ENCODE measurements at regions not wholly inside any gene's neighbourhood (a gene's known extent, or its start where the extent isn't known, plus 50 kb on each side); places are given as distances from the start of the nearest gene placed in this dataset.

DNA sequence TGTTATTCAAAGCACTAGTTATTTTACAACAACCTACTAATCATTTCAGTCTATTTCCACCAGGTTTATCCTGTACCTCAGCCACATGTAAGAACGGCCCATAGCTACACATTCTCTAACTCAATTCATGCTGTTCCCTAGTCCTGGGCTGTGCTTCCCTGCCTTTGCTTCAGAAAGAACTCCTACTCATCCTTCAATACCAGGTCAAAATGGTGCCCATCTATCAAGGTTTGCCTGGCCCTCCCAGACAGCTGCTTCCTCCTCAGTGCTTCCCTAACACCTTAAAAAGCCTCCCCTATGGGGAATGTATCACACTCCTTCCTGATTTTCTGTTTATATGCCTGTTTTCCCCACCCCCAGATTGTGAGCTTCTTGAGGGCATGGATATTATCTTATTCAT, 400.7 kb downstream of the MN1 start:
- H3K4me2 ChIP-seq (ENCODE audit: low read length, poor library complexity, severe bottlenecking), result no peak overlapping the region
- H3K23ac ChIP-seq (ENCODE audit: low read length in 2 of 2), result no peak overlapping the region
- no peak overlapping the region for H2BK15ac ChIP-seq (ENCODE audit: low read depth, poor library complexity, severe bottlenecking)
- H3K4me1 ChIP-seq (ENCODE audit: control insufficient read depth, insufficient read depth, low read depth, low read length), result no peaks in the 10 kb centered on the region
- no peak overlapping the region for H3K14ac ChIP-seq (ENCODE audit: low read length in 2 of 2)
- no peak overlapping the region for H2AFZ ChIP-seq (ENCODE audit: low read depth, low read length)
- no peak overlapping the region for H2BK120ac ChIP-seq (ENCODE audit: low read depth, low read length)
- no peaks in the 10 kb centered on the region for H3K36me3 ChIP-seq (ENCODE audit: control insufficient read depth in 1 of 2, insufficient read depth in 2 of 2, low read depth in 1 of 2, low read length in 2 of 2)
- no peak overlapping the region for H3K9ac ChIP-seq (ENCODE audit: low read length)
- H4K8ac ChIP-seq (ENCODE audit: low read length), result no peak overlapping the region
- DNase-seq, result no peak
- H3K27ac ChIP-seq (ENCODE audit: low read length, poor library complexity, severe bottlenecking), result no peak overlapping the region
- H3K79me1 ChIP-seq (replicated peaks; ENCODE audit: low read length, poor library complexity, severe bottlenecking), result no peaks in the 10 kb centered on the region
- no peak overlapping the region for H2BK12ac ChIP-seq (ENCODE audit: low read length in 2 of 2)
- H3K4me3 ChIP-seq (ENCODE audit: insufficient read depth in 1 of 2, low read depth in 1 of 2, low read length in 2 of 2), result no peak overlapping the region
- H2BK5ac ChIP-seq (ENCODE audit: low read depth, low read length, poor library complexity, severe bottlenecking), result no peak overlapping the region
- 1% methylated on average over 1 of the region's 1 CpG for WGBS
- no peak overlapping the region for H4K91ac ChIP-seq (ENCODE audit: low read length)
- H3K4ac ChIP-seq (ENCODE audit: low read depth in 1 of 2, low read length in 2 of 2), result no peak overlapping the region
- H3K27me3 ChIP-seq (ENCODE audit: control insufficient read depth in 1 of 2, insufficient read depth in 1 of 2, low read length in 2 of 2), result peaks cover 0 to 23% of the 10 kb centered on the region in 2 experiments
- no peak overlapping the region for H3K18ac ChIP-seq (ENCODE audit: low read depth in 1 of 2, low read length in 2 of 2)
- H3K9me3 ChIP-seq (ENCODE audit: control insufficient read depth, low read length), result peaks cover 5% of the 10 kb centered on the region
- H2AK5ac ChIP-seq (ENCODE audit: low read length, severe bottlenecking), result peak overlapping the region; percentile 17

DNA sequence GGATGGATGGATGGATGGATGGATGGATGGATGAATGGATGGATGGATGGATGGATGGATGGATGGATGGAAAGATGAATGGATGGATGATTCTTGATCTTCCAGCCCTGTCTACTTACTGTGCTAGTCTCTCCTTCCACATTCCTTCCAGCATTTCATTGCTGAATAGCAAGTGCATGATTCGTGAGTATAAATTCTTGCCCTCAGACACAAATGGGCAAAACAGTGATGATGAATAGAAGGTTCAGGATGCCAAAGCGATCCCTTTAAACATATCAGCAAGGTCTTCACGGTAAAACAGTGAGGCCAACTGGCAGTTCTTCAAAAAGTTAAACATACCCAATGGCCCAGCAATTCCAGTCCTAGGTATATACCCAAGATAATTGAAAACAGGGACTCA, 400.2 kb downstream of the MN1 start:
- Histone ChIP-seq H3K36me3 (ENCODE audit: control insufficient read depth in 1 of 2, insufficient read depth in 2 of 2, low read depth in 1 of 2, low read length in 2 of 2) (no peaks in the 10 kb centered on the region), H2AK5ac (ENCODE audit: low read length, severe bottlenecking) (no peak overlapping the region), H3K9ac (ENCODE audit: low read length) (no peak overlapping the region), H3K18ac (ENCODE audit: low read depth in 1 of 2, low read length in 2 of 2) (no peak overlapping the region), H3K14ac (ENCODE audit: low read length in 2 of 2) (no peak overlapping the region), H2BK5ac (ENCODE audit: low read depth, low read length, poor library complexity, severe bottlenecking) (no peak overlapping the region), H3K79me1 (replicated peaks; ENCODE audit: low read length, poor library complexity, severe bottlenecking) (no peaks in the 10 kb centered on the region), H3K9me3 (ENCODE audit: control insufficient read depth, low read length) (peaks cover 5% of the 10 kb centered on the region), H2BK120ac (ENCODE audit: low read depth, low read length) (no peak overlapping the region), H3K27me3 (ENCODE audit: control insufficient read depth in 1 of 2, insufficient read depth in 1 of 2, low read length in 2 of 2) (peaks cover 0 to 22% of the 10 kb centered on the region in 2 experiments), H3K27ac (ENCODE audit: low read length, poor library complexity, severe bottlenecking) (no peak overlapping the region), H4K91ac (ENCODE audit: low read length) (no peak overlapping the region), H2BK12ac (ENCODE audit: low read length in 2 of 2) (no peak overlapping the region), H2AFZ (ENCODE audit: low read depth, low read length) (no peak overlapping the region), H3K23ac (ENCODE audit: low read length in 2 of 2) (no peak overlapping the region), H3K4ac (ENCODE audit: low read depth in 1 of 2, low read length in 2 of 2) (no peak overlapping the region), H3K4me3 (ENCODE audit: insufficient read depth in 1 of 2, low read depth in 1 of 2, low read length in 2 of 2) (no peak overlapping the region), H3K4me2 (ENCODE audit: low read length, poor library complexity, severe bottlenecking) (no peak overlapping the region), H4K8ac (ENCODE audit: low read length) (no peak overlapping the region), H2BK15ac (ENCODE audit: low read depth, poor library complexity, severe bottlenecking) (no peak overlapping the region), H3K4me1 (ENCODE audit: control insufficient read depth, insufficient read depth, low read depth, low read length) (no peaks in the 10 kb centered on the region)
- no peak for DNase-seq
- 63% methylated on average over 3 of the region's 3 CpGs for WGBS

DNA sequence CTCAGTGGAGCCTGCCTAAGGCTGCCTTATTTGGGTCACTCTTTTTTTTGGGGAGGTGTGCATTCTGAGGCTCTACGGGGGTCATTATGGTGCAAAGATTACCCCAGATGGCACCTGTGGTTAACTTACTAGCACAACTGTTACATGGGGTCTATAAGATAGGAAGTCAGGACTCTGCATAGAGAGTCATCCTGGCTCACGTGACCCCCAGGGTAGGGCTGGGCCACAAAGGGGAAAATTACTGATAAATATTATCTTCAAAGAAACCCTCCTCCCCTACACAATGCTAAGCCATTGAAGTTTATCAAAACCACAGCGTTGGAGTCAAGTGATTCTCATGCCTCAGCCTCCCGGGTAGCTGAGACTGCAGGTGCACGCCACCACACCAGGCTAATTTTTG, 397.1 kb downstream of the MN1 start:
- Histone ChIP-seq H2BK5ac (ENCODE audit: low read depth, low read length, poor library complexity, severe bottlenecking) (no peak overlapping the region), H3K14ac (ENCODE audit: low read length in 2 of 2) (no peak overlapping the region), H3K9me3 (ENCODE audit: control insufficient read depth, low read length) (peaks cover 5% of the 10 kb centered on the region), H3K36me3 (ENCODE audit: control insufficient read depth in 1 of 2, insufficient read depth in 2 of 2, low read depth in 1 of 2, low read length in 2 of 2) (no peaks in the 10 kb centered on the region), H3K79me1 (replicated peaks; ENCODE audit: low read length, poor library complexity, severe bottlenecking) (no peaks in the 10 kb centered on the region), H4K8ac (ENCODE audit: low read length) (no peak overlapping the region), H3K18ac (ENCODE audit: low read depth in 1 of 2, low read length in 2 of 2) (no peak overlapping the region), H3K4ac (ENCODE audit: low read depth in 1 of 2, low read length in 2 of 2) (no peak overlapping the region), H3K4me2 (ENCODE audit: low read length, poor library complexity, severe bottlenecking) (no peak overlapping the region), H3K4me3 (ENCODE audit: insufficient read depth in 1 of 2, low read depth in 1 of 2, low read length in 2 of 2) (no peak overlapping the region), H2BK12ac (ENCODE audit: low read length in 2 of 2) (no peak overlapping the region), H3K9ac (ENCODE audit: low read length) (no peak overlapping the region), H2BK120ac (ENCODE audit: low read depth, low read length) (no peak overlapping the region), H3K27me3 (ENCODE audit: control insufficient read depth in 1 of 2, insufficient read depth in 1 of 2, low read length in 2 of 2) (peaks cover 0 to 24% of the 10 kb centered on the region in 2 experiments), H2BK15ac (ENCODE audit: low read depth, poor library complexity, severe bottlenecking) (no peak overlapping the region), H4K91ac (ENCODE audit: low read length) (no peak overlapping the region), H2AFZ (ENCODE audit: low read depth, low read length) (no peak overlapping the region), H3K23ac (ENCODE audit: low read length in 2 of 2) (no peak overlapping the region), H3K27ac (ENCODE audit: low read length, poor library complexity, severe bottlenecking) (no peak overlapping the region), H2AK5ac (ENCODE audit: low read length, severe bottlenecking) (no peak overlapping the region), H3K4me1 (ENCODE audit: control insufficient read depth, insufficient read depth, low read depth, low read length) (no peaks in the 10 kb centered on the region)
- WGBS, result 97% methylated on average over 5 of the region's 5 CpGs
- no peak for DNase-seq

DNA sequence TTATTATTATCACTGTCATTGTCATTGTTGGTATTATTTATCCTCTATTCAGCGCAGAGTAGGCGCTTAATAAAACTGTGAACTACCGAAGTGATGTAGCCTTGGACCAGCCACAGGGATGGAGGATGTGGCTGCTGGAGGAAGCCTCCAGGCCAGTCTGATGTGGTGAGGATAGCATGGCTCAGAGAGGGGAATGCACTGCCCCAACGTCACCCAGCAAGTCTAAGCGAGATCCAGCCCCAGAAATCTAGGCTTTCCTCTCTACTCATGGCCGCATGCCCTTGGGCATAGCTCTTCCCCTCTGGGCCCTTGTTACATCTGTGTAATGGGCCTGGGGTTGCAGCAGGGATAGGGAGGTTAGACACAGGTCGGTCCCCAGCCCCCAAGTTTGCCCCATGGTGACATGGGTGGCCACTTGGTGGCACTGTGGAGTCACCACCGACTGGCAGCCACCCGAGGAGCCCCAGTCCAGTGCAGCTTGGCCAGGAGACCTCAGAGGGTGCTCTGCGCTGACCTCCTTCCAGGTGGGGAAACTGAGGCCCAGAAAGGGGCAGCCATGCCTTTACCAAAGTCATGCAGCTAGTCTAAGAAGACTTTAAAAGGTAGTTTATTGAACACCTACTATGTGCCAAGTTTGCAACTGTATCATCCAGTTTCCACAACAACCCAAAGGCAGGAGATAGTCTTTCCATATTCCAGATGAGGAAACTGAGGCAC, 395.7 kb downstream of the MN1 start:
- no peak overlapping the region for H3K14ac ChIP-seq (ENCODE audit: low read length in 2 of 2)
- H2AFZ ChIP-seq (ENCODE audit: low read depth, low read length), result no peak overlapping the region
- H2BK12ac ChIP-seq (ENCODE audit: low read length in 2 of 2), result peak overlapping the region; percentile 6 to 71
- H2BK5ac ChIP-seq (ENCODE audit: low read depth, low read length, poor library complexity, severe bottlenecking), result no peak overlapping the region
- peak overlapping the region in 1 of 2 experiments; percentile 18 for H3K18ac ChIP-seq (ENCODE audit: low read depth in 1 of 2, low read length in 2 of 2)
- no peak overlapping the region for H3K9ac ChIP-seq (ENCODE audit: low read length)
- peaks cover 0 to 21% of the 10 kb centered on the region in 2 experiments for H3K27me3 ChIP-seq (ENCODE audit: control insufficient read depth in 1 of 2, insufficient read depth in 1 of 2, low read length in 2 of 2)
- no peak overlapping the region for H3K4ac ChIP-seq (ENCODE audit: low read depth in 1 of 2, low read length in 2 of 2)
- peaks cover 5% of the 10 kb centered on the region for H3K9me3 ChIP-seq (ENCODE audit: control insufficient read depth, low read length)
- peak overlapping the region; percentile 59 for H4K91ac ChIP-seq (ENCODE audit: low read length)
- WGBS, result 48% methylated on average over 7 of the region's 10 CpGs
- H3K36me3 ChIP-seq (ENCODE audit: control insufficient read depth in 1 of 2, insufficient read depth in 2 of 2, low read depth in 1 of 2, low read length in 2 of 2), result no peaks in the 10 kb centered on the region
- H3K27ac ChIP-seq (ENCODE audit: low read length, poor library complexity, severe bottlenecking), result no peak overlapping the region
- peak; percentile 43 for DNase-seq
- H2BK120ac ChIP-seq (ENCODE audit: low read depth, low read length), result no peak overlapping the region
- H3K4me1 ChIP-seq (ENCODE audit: control insufficient read depth, insufficient read depth, low read depth, low read length), result no peaks in the 10 kb centered on the region
- no peak overlapping the region for H2BK15ac ChIP-seq (ENCODE audit: low read depth, poor library complexity, severe bottlenecking)
- no peak overlapping the region for H3K4me2 ChIP-seq (ENCODE audit: low read length, poor library complexity, severe bottlenecking)
- no peaks in the 10 kb centered on the region for H3K79me1 ChIP-seq (replicated peaks; ENCODE audit: low read length, poor library complexity, severe bottlenecking)
- no peak overlapping the region for H3K23ac ChIP-seq (ENCODE audit: low read length in 2 of 2)
- no peak overlapping the region for H4K8ac ChIP-seq (ENCODE audit: low read length)
- H2AK5ac ChIP-seq (ENCODE audit: low read length, severe bottlenecking), result peak overlapping the region; percentile 51
- no peak overlapping the region for H3K4me3 ChIP-seq (ENCODE audit: insufficient read depth in 1 of 2, low read depth in 1 of 2, low read length in 2 of 2)
